NK-92 treated with Interleukin-12 subunit alpha and Interleukin-12 subunit beta, amount 100 ng/mL, for 24 hours (cell line): ENCODE measurements at regions not wholly inside any gene's neighbourhood (a gene's known extent, or its start where the extent isn't known, plus 50 kb on each side); places are given as distances from the start of the nearest gene placed in this dataset.

Source experiments
- DNase-seq: peaks from one replicate; lab custom pipeline; 2025; lab: John Stamatoyannopoulos, UW

DNA sequence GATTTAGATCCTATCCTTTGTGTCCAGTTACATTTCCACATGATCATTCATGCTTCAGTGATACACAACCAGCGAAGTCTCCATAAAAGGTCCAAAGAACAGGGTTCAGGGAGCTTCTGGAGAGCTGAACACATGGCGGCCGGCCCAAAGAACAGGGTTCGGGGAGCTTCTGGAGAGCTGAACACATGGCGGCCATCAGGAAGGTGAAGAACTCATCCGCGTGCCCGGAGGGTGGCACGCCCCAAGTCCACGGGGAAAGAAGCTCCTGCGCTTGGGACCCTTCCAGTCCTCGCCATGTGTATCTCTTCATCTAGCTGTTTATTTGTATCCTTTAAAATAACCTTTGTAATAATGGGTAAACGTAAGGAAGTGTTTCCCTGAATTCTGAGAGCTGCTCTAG, 91.9 kb upstream of the FLRT2 start:
- no peak for DNase-seq

DNA sequence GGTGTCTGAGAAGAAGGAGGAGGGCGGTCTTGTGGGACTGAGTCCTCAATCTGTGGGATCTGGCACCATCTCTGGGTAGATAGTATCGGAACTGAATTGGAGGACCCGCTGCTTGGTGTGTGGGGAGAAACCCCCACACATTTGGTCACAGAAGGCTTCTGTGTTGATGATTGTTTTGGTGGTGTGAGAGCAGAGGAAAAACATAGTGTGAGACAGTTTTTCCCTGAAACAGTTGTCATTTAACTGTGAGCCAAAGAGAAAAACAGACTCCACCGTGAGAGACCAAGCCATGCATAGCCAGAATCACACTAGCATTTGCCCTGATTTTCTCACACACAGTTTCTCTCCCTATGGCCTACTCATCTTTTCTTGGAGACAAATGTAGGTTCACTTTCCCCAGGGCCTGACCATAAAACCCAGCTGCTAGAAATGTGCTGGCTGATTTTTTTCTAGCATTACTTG, 91.4 kb upstream of the FLRT2 start:
- no peak for DNase-seq

DNA sequence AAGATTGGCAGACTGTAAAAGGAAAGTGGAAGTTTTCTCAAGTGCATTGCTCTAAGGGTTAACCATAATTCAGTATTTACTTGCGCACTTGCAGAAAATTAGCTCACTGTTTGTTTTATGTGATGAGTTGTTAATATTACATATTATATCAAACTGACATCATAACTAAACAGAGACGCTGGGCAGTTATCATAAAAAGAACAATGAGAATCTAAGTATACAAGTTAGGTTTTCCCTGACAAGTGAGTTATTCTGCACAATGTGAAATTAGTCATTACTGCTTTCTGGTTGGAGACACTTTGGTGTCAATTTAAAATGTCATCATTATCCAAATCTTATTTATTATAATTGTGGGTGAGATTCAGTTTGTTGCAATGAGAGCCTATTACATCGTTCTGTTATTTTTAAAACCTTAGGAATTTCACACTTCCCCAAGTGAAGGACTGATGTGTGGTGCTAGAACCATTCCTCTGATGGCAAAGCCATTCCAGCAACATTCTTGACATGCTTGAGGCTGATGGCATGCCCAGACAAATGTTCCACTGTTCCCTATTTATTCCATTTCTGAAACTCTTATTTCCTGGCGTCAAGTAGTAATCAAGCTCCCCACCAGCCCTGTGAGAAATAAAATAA, 90.1 kb upstream of the FLRT2 start:
- no peak for DNase-seq

DNA sequence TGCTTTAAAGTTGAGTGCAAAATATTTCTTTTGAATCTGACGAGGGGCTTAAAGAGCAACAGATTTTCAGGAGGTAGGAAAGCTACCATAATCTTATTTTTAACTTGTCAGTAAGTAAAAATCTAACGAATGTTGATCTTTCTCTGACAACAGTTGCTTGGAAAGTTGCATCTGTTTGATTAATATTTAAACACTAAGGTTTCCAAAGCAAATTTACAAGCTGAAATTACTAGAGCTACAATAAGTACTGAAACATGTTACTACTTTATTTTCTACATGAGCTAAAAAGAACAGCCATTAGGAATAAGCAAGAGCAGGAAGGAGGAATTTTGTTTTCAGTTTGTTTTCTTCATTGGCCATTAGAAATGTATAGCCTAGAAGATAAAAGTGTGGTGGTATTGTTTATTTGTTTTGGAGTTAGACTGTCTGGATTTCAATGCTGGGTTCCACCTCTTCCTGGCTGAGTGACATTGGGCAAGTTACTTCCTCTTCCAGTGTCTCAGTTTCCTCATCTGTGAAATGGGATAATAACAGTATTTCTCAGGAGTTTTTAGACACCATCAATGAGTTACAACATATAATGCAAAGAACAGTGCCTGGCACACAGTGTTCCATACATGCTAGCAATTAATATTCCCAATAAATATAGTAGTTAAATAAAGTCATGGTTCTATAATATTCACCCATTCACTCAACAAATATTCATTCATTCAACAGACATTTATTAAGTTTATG, 87.9 kb upstream of the FLRT2 start:
- DNase-seq = no peak

DNA sequence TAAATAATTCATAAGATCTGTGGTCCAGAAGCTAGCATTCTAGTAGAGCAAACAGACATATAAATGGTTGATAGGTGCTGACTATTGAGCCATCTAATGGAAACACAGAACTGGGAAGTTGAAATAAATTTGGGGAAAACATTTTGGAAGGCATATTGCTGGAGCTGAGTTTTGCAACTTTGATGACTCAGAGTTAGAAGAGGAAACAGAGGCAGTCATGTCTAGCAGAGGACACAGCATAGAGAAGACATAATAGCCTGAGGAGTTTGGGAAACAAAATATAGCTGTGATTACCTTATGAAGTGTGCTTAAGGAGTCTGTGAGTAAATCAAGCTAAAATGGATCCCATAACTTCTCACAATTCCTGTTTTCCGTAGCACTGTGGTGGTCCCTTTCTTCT, 86.9 kb upstream of the FLRT2 start:
- DNase-seq = no peak

DNA sequence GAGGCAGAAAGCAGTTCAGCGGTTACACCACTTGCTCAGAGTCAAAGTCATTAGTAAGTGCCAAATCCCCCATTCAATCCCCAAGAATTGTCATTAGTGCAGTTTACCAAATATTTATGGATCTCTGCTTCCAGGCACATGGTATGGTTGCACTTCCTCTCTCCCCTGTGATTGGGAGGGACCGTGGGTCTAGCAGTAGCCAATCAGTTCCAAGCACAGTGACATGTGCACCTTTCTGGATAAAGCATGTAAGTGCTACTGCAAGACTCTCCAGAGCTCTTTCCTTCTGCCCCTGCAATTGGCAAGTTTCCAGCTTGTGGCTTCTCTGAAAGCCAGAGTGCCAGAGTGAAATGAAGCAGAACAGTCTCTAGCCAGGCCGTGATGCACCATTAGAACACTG, 85.3 kb upstream of the FLRT2 start:
- no peak for DNase-seq

DNA sequence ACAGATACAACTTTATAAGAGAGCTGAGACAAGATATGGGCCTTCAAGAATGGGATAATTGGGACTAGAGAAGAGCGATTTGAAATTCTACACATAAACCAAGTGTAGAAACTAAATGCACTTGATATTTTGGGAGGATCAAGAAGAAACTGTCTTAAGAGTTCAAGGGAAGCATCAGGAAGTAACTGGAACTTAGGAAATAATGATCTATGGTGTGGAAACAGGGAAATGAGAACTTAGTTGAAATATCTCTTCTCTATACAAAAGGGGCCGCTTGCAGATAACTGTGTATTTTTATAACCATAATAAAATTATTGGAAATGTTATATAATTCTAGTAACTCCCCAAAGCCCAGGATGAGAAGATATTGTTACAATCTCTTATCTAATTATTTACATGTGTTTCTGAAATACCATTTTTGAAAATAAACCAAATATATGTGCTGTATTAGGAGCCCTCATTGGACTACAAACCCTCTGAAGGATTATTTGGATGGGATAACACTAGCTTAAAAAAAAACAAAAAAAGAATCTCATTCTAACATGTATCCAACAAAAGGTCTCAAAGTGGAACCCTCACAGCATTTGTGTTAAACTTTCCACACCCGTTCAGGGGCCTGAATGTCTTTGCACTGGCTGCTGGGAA, 84.7 kb upstream of the FLRT2 start:
- no peak for DNase-seq

DNA sequence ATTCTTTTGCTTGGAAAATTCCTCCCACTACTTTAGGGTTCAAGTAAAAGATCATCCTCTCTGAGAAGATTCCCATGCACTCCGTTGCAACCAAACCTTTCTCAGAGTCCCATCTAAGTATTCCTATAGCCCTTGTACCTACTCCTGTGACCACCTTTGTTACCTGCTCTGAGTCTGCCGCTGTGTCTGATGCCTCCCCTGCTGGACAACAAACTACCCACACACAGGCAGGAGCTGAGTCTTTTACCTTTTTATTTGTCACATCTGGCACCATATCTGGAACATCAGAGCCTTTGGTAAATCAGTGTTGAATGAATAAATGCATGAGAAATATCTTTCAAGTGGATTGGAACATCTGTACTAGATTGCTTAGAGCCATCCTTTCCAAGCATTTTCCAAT, 82.1 kb upstream of the FLRT2 start:
- no peak for DNase-seq

DNA sequence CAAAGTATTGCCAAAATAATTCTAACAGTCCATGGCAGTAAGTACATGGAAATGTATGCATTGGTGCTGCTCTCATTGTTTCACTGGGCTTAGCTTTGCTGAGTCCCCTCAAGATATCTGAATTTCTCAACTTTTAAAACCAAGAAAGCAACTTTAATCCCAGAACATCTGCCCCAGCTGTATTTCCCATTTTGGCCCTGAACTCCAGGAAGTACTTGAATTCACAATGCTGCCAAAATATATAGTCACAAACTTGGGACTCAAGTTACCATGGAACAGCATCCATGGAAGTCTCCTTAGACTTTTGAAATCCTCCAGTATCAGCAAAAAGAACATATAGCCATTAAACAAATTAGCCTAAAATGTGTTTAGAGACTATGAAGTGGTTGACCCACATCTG, 78.5 kb upstream of the FLRT2 start:
- DNase-seq = no peak

DNA sequence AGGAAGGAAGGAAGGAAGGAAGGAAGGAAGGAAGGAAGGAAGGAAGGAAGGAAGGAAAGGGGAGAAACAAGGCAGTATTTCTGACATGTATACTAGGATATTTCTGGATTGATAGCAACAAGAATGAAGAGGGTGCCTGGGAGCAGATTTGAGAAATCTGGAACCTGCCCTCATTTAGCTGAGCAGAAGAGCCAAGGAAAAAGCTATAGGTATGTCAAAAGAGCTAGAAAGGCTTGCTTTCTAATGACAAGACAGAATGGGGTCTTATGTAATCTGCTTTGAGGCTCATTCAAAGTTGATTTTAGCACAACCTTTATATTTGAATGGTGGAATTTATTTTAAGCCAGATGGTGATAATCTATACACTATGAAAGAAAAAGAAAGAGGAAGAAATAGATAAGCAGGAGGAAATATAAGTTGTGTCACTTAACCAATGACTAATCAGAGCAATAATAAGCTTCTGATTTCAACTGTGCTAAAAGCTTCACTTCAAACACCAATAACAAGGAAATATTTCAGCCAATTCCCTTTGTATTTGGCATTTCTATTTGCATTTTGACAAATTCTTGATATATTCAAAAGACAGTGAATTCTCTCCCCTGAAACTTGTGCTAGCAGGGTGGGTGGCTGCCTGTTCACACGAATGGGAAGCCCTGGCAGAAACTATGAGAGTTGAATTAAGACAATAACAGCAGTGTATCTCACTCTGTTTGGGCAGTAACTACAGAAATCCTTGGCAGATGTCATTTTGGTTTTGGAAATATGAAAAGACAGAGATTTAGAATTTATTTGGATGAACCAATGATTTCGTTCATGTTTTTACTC, 76.3 kb upstream of the FLRT2 start:
- no peak for DNase-seq

DNA sequence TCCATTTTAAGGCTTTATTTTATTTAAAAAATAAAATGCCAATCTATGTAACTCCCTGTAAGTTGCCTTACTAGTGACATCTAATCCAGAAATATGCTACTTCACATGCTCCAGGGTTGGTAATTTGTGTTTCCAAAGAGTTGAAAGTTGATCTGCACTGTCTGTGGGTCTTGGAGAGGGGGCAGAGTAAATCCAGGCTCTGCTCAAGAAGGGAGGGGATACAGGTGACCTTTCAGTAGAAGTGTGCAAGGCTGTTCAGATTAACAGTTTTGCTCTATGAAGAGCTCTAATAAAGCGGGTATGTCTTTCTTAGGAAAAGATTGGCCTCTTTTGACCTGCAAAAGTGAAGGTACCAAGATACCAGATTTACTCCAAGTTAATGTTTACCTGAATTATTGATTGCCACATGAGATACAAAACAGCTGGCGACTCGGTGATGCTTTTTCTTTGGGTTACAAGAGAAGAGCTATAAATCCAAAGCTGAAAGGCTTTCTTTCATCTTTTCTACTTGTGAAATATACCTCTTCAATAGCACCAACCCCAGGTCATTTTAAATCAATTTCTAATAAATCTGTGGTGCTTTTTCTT, 75.6 kb upstream of the FLRT2 start:
- DNase-seq = no peak

DNA sequence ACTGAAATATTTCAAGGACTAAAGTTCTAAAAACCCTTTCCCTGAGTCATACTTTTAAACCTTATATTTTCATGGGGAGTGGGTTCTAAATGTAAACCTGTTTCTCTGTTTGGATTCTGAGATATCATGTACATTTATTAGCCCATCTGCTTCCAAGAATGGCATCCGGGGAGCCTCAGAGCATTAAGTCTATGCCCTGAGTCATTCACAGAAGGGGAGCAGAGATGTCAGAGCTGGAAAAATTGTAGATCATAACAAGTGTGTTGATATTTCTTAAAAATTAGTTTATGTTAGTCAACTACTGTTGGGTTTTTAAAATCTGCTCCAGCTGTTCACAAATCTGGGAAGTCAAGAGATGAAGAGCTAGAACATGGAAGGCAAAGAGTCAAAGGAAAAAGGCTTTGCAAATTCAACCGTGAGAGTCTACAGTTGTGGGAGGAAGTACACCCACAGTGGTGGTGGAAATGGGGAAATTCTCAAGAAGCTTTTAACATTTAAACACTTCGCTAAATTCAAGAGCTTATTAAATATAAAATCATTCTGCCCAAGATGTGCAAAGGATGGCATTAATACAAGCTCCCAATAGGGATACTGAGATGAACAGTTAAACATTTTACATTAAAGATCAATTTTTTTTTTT, 70.5 kb upstream of the FLRT2 start:
- DNase-seq = no peak

DNA sequence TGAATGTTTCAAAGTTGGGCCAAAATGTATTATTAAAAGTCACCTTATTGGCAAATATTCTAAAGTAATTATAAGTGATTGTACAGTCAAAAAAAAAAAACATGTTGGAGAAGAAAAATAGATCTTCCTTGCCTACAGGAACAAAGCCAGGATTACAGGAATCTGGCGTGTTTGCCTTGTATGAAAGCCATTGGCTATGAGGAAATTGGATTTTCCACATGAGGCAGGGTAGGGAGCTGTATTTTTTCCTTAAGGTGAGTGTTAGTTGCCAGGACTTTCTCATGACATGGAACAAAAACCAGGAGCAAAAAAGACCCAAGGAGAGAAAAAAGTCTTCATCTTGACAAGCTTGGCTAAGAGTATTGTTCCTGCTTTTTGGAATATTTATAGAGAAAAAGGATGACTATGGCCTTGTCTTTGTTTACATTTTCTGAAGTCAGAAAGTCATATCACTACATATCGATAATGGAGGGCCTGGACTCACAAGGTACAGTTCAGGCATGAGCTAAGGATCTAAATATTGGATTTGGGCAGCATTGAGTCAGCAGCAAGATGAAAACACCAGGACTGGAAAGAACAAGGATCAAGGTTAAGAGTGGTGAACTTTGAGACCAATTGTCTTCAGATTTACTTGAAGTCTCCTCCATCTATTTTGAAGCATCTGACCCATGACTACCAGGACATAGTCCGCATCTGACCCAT, 68.4 kb upstream of the FLRT2 start:
- no peak for DNase-seq

DNA sequence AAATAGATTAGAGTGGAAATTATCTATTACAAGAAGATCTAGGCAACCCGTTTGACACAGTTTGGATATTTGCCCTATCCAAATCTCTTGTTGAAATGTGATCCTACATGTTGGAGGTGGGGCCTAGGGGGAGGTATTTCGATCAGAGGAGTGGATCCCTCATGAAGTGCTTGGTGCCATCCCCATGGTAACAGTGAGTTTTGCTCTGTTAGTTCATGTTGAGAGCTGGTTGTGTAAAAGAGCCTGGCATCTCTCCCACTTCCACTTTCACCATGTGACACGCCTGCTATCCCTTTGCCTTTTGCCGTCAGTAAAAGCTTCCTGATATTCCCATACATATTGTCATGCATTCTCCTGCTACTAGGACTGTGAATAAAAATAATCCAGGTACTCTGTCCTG, 66.4 kb upstream of the FLRT2 start:
- no peak for DNase-seq

DNA sequence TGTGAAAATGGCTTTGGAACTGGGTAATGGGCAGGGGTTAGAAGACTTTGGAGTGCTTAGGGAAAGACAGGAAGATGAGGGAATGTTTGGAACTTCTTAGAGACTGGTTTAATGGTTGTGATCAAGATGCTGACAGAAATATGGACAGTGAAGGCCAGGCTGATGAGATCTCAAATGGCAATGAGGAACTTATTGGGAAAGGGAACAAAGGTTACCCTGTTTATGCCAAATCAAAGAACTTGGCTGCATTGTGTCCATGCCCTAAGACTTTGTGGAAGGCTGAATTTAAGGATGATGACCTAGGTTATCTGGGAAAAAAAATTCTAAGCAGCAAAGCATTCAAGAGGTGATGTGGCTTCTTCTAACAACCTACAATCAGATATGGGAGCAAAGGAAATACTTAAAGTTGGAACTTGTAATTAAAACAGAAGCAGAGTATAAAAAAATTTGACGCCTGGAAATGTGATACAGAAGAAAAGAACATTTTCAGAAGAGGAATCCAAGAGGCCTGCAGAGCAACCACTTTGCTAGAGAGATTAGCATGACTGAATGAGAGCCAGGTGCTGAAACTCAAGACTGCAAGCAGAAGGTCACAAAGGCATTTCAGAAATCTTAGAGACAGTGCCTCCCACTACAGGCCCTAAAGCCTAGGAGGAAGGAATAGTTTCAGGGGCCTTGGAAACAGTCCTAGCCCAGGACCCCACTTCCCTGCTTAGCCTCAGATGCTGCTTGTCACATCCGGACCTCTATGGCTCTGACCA, 65.6 kb upstream of the FLRT2 start:
- DNase-seq = no peak

DNA sequence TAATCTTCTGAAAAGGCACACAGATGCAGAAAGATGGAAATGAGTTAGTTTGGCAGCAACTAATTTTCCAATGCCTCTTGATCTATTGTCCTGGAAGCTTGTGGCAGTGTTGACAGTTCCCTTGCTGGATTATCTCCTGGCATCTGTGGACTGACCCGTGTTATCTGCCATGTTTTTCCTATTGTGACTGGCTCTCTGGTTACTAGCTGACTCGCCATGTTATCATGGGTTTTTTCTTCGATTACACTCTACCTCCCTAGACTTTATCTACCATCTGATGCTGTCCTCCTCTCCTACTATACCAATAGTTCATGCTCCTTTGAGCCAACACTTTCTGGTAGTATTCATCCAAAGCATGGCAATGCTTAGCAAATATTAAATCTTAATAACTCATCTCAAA, 63.3 kb upstream of the FLRT2 start:
- DNase-seq = no peak

DNA sequence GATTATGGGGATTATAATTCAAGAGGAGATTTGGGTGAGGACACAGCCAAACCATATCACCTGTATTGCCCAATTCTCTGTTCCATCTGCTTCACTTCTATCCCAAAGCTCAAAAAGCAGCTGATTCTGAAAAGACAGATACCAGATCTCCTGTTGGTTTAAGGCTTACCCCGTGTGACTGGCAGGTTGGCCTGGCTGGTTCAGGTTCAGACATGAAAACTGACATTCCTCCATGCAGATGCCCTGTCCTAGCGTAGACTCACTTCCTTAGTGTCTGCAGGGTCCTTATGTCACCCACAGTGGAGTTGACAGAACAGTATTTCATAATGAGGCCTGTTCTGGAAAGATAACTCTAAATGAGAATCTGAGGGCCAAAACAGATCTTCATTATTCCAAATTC, 61.1 kb upstream of the FLRT2 start:
- no peak for DNase-seq

DNA sequence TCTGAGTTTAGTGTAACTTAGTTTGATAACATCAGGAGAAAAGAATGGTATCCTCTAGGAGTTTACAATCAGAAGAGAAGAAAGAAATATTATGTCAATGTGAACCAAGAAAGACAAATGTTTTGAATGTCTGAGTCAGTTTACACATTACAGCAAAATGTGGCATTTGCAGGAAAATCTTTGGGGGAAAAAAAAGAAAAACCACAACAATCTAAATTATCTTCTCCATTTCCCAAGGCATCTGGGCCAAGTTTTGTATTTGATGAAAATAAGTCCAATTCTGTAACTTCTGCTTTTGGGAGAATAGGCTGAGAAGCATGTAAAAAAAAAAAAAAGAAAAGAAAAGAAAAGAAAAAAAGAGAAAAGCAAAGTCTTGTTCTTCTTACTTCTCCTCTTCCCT, 58.8 kb upstream of the FLRT2 start:
- no peak for DNase-seq

DNA sequence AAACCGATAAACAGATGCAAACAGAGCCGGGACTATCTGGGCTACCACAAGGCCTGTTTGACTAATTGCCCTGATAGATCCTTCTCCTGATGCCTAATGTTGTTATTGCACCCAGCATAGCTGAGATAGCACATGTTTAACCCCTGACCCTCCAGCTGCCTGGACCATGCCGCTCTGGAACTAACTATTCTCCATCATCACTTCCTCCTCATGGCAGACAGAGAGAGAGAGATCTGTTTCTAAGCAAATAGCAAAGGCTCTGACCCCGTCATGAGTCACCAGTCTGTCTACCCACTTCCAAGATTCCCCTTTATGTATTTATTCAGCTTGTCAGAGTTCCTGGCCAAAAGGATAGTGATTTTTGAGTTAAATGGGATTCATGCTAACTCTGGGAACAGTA, 58.2 kb upstream of the FLRT2 start:
- DNase-seq = no peak

DNA sequence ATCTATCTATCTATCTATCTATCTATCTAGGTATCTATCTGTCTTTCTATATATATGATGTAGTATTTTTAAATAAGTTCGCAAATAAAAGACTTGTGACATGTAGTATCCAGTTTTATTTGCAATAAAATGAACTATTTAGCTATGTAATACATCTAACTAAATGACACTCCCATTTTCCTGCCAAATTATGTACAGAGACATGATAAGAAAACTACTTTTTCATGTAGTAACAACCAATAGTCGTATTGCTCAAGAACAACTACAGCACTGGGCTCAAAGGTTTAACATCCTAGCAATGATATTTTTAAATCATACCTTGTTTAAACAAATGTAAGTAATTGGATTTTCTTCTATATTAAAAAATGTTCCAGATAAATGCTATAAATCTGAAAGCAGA, 55.5 kb upstream of the FLRT2 start:
- no peak for DNase-seq
